ENCODE measurements at regions not wholly inside any gene's neighbourhood (a gene's known extent, or its start where the extent isn't known, plus 50 kb on each side); places are given as distances from the start of the nearest gene placed in this dataset.

GRCh38 chr3:43894176-43895049 lies 203.7 kb downstream of the ABHD5 start:
- DNase-seq (ENCODE audit: low read depth in 2 of 2, low spot score in 1 of 2) = no peak

- no peak for DNase-seq (ENCODE audit: low read depth in 2 of 2, low spot score in 1 of 2)
These were observed 204.8 kb downstream of the ABHD5 start for GRCh38 chr3:43895573-43895972.

GRCh38 chr3:43902415-43902814 lies 211.7 kb downstream of the ABHD5 start:
- no peak for DNase-seq (ENCODE audit: low read depth in 2 of 2, low spot score in 1 of 2)

GRCh38 chr3:43905157-43905556 lies 214.4 kb downstream of the ABHD5 start:
- DNase-seq (ENCODE audit: low read depth in 2 of 2, low spot score in 1 of 2) = no peak

GRCh38 chr3:43906849-43907507 lies 216.2 kb downstream of the ABHD5 start:
- DNase-seq (ENCODE audit: low read depth in 2 of 2, low spot score in 1 of 2) = no peak

- no peak for DNase-seq (ENCODE audit: low read depth in 2 of 2, low spot score in 1 of 2)
These were observed 216.7 kb downstream of the ABHD5 start for GRCh38 chr3:43907508-43907858.

- DNase-seq (ENCODE audit: low read depth in 2 of 2, low spot score in 1 of 2) = no peak
These were observed 217.7 kb downstream of the ABHD5 start for GRCh38 chr3:43908456-43908855.

- DNase-seq (ENCODE audit: low read depth in 2 of 2, low spot score in 1 of 2) = no peak
These were observed 218.4 kb downstream of the ABHD5 start for GRCh38 chr3:43909149-43909548.

- no peak for DNase-seq (ENCODE audit: low read depth in 2 of 2, low spot score in 1 of 2)
These were observed 220.0 kb downstream of the ABHD5 start for GRCh38 chr3:43910750-43911149.

- DNase-seq (ENCODE audit: low read depth in 2 of 2, low spot score in 1 of 2) = no peak
These were observed 222.6 kb downstream of the ABHD5 start for GRCh38 chr3:43913036-43913948.

- DNase-seq (ENCODE audit: low read depth in 2 of 2, low spot score in 1 of 2) = no peak
These were observed 223.5 kb downstream of the ABHD5 start for GRCh38 chr3:43914269-43914668.

- no peak for DNase-seq (ENCODE audit: low read depth in 2 of 2, low spot score in 1 of 2)
These were observed 224.8 kb downstream of the ABHD5 start for GRCh38 chr3:43915546-43915945.

GRCh38 chr3:43917361-43917760 lies 226.6 kb downstream of the ABHD5 start:
- DNase-seq (ENCODE audit: low read depth in 2 of 2, low spot score in 1 of 2) = no peak

- DNase-seq (ENCODE audit: low read depth in 2 of 2, low spot score in 1 of 2) = no peak
These were observed 228.3 kb downstream of the ABHD5 start for GRCh38 chr3:43919029-43919428.

- no peak for DNase-seq (ENCODE audit: low read depth in 2 of 2, low spot score in 1 of 2)
These were observed 230.4 kb downstream of the ABHD5 start for GRCh38 chr3:43921056-43921648.

- DNase-seq (ENCODE audit: low read depth in 2 of 2, low spot score in 1 of 2) = no peak
These were observed 231.6 kb downstream of the ABHD5 start for GRCh38 chr3:43922374-43922773.

GRCh38 chr3:43923104-43923882 lies 232.6 kb downstream of the ABHD5 start:
- no peak for DNase-seq (ENCODE audit: low read depth in 2 of 2, low spot score in 1 of 2)

GRCh38 chr3:43926055-43926454 lies 235.3 kb downstream of the ABHD5 start:
- DNase-seq (ENCODE audit: low read depth in 2 of 2, low spot score in 1 of 2) = no peak

GRCh38 chr3:43932921-43933320 lies 242.2 kb downstream of the ABHD5 start:
- no peak for DNase-seq (ENCODE audit: low read depth in 2 of 2, low spot score in 1 of 2)

GRCh38 chr3:43948013-43948412 lies 257.3 kb downstream of the ABHD5 start:
- no peak for DNase-seq (ENCODE audit: low read depth in 2 of 2, low spot score in 1 of 2)

Measured in stimulated activated CD8-positive, alpha-beta memory T cell treated with anti-CD3 and anti-CD28 coated beads, Interleukin-4, amount 100 ng/mL, for 4 hours (primary cell).